H1 (cell line): ENCODE measurements at regions not wholly inside any gene's neighbourhood (a gene's known extent, or its start where the extent isn't known, plus 50 kb on each side); places are given as distances from the start of the nearest gene placed in this dataset.

ENCODE experiments used
- CTCF ChIP-seq, 3 experiments: IDR thresholded peaks; 1 replicate in 2 of 3; 2 replicates in 1 of 3; pipeline versions ENCODE4 v1.5.1 to v1.6.1; 2011; ENCODE audit warnings: low read length in 3 of 3, mild to moderate bottlenecking in 3 of 3, inconsistent platforms in 2 of 3, low read depth in 1 of 3, moderate library complexity in 1 of 3; ENCODE audit not compliant: insufficient read depth in 1 of 3; ENCODE audit errors: control extremely low read depth in 1 of 3
- POLR2AphosphoS5 ChIP-seq: IDR thresholded peaks from 2 replicates; pipeline ENCODE4 v1.6.1; 2011; ENCODE audit warnings: low read depth, low read length
- RFX5 ChIP-seq: IDR thresholded peaks from 2 replicates; pipeline ENCODE4 v1.6.1; 2011; ENCODE audit warnings: low read depth, low read length, improper control_type of control experiment, borderline replicate concordance
- SIX5 ChIP-seq: IDR thresholded peaks from 2 replicates; pipeline ENCODE4 v1.6.1; 2011; ENCODE audit warnings: mild to moderate bottlenecking, low read depth, low read length
- TBP ChIP-seq: IDR thresholded peaks from 2 replicates; pipeline ENCODE4 v1.6.1; 2011; ENCODE audit warnings: low read depth, low read length, improper control_type of control experiment

- TF ChIP-seq CTCF (IDR thresholded peaks at IDR 0.05; ENCODE audit: control extremely low read depth in 1 of 3, insufficient read depth in 1 of 3, low read depth in 1 of 3, low read length in 3 of 3) (no peak), SIX5 (no peak), RFX5 (no peak), TBP (no peak), POLR2AphosphoS5 (no peak)
These were observed 898.9 kb upstream of the MIR17HG start for GRCh38 chr13:90448466-90449037.
